ENCODE measurements at regions not wholly inside any gene's neighbourhood (a gene's known extent, or its start where the extent isn't known, plus 50 kb on each side); places are given as distances from the start of the nearest gene placed in this dataset.

- Histone ChIP-seq H3K27ac (ENCODE audit: low read depth, low read length) (no peak overlapping the region), H3K4me3 (ENCODE audit: low read depth in 1 of 2, low read length in 2 of 2) (no peak overlapping the region)
Observed at GRCh38 chr15:61681038-61681418, 379.2 kb downstream of the VPS13C start.

GRCh38 chr15:61680260-61681037 lies 379.8 kb downstream of the VPS13C start:
- no peaks in the 10 kb centered on the region for H3K27me3 ChIP-seq (ENCODE audit: control insufficient read depth in 1 of 2, insufficient read depth in 2 of 2, low read length in 2 of 2)
- no peaks in the 10 kb centered on the region for H3K4me1 ChIP-seq (ENCODE audit: insufficient read depth, low read length)
- no peaks in the 10 kb centered on the region for H3K36me3 ChIP-seq (ENCODE audit: insufficient read depth, low read length)
- H3K27ac ChIP-seq (ENCODE audit: low read depth, low read length): no peak overlapping the region
- H3K9ac ChIP-seq (ENCODE audit: low read length): no peak overlapping the region
- H3K4me3 ChIP-seq (ENCODE audit: low read depth in 1 of 2, low read length in 2 of 2): no peak overlapping the region
- no peaks in the 10 kb centered on the region for H3K9me3 ChIP-seq (ENCODE audit: low read length)

More at GRCh38 chr15:61681038-61681418, 379.2 kb downstream of the VPS13C start:
- H3K9me3 ChIP-seq (ENCODE audit: low read length): no peaks in the 10 kb centered on the region
- no peaks in the 10 kb centered on the region for H3K27me3 ChIP-seq (ENCODE audit: control insufficient read depth in 1 of 2, insufficient read depth in 2 of 2, low read length in 2 of 2)
- no peaks in the 10 kb centered on the region for H3K36me3 ChIP-seq (ENCODE audit: insufficient read depth, low read length)
- no peaks in the 10 kb centered on the region for H3K4me1 ChIP-seq (ENCODE audit: insufficient read depth, low read length)
- no peak overlapping the region for H3K9ac ChIP-seq (ENCODE audit: low read length)

- no peaks in the 10 kb centered on the region for H3K9me3 ChIP-seq (ENCODE audit: low read length)
- H3K4me1 ChIP-seq (ENCODE audit: insufficient read depth, low read length): no peaks in the 10 kb centered on the region
- no peak overlapping the region for H3K9ac ChIP-seq (ENCODE audit: low read length)
- H3K27me3 ChIP-seq (ENCODE audit: control insufficient read depth in 1 of 2, insufficient read depth in 2 of 2, low read length in 2 of 2): no peaks in the 10 kb centered on the region
- no peak overlapping the region for H3K27ac ChIP-seq (ENCODE audit: low read depth, low read length)
- H3K36me3 ChIP-seq (ENCODE audit: insufficient read depth, low read length): no peaks in the 10 kb centered on the region
- no peak overlapping the region for H3K4me3 ChIP-seq (ENCODE audit: low read depth in 1 of 2, low read length in 2 of 2)
Observed at GRCh38 chr15:61671736-61672135, 388.5 kb downstream of the VPS13C start.

- Histone ChIP-seq H3K9me3 (ENCODE audit: low read length) (no peaks in the 10 kb centered on the region), H3K36me3 (ENCODE audit: insufficient read depth, low read length) (no peaks in the 10 kb centered on the region), H3K27ac (ENCODE audit: low read depth, low read length) (no peak overlapping the region)
Observed at GRCh38 chr15:61668444-61668843, 391.8 kb downstream of the VPS13C start.

GRCh38 chr15:61661791-61662190 lies 398.5 kb downstream of the VPS13C start:
- Histone ChIP-seq H3K4me1 (ENCODE audit: insufficient read depth, low read length) (no peaks in the 10 kb centered on the region), H3K4me3 (ENCODE audit: low read depth in 1 of 2, low read length in 2 of 2) (no peak overlapping the region), H3K27ac (ENCODE audit: low read depth, low read length) (no peak overlapping the region)

More at GRCh38 chr15:61668444-61668843, 391.8 kb downstream of the VPS13C start:
- H3K9ac ChIP-seq (ENCODE audit: low read length): no peak overlapping the region
- H3K4me1 ChIP-seq (ENCODE audit: insufficient read depth, low read length): no peaks in the 10 kb centered on the region
- no peak overlapping the region for H3K4me3 ChIP-seq (ENCODE audit: low read depth in 1 of 2, low read length in 2 of 2)
- H3K27me3 ChIP-seq (ENCODE audit: control insufficient read depth in 1 of 2, insufficient read depth in 2 of 2, low read length in 2 of 2): no peaks in the 10 kb centered on the region

GRCh38 chr15:61660579-61660978 lies 399.7 kb downstream of the VPS13C start:
- no peaks in the 10 kb centered on the region for H3K9me3 ChIP-seq (ENCODE audit: low read length)
- no peak overlapping the region for H3K9ac ChIP-seq (ENCODE audit: low read length)
- H3K27me3 ChIP-seq (ENCODE audit: control insufficient read depth in 1 of 2, insufficient read depth in 2 of 2, low read length in 2 of 2): no peaks in the 10 kb centered on the region
- H3K4me1 ChIP-seq (ENCODE audit: insufficient read depth, low read length): no peaks in the 10 kb centered on the region
- H3K27ac ChIP-seq (ENCODE audit: low read depth, low read length): no peak overlapping the region
- H3K4me3 ChIP-seq (ENCODE audit: low read depth in 1 of 2, low read length in 2 of 2): no peak overlapping the region
- no peaks in the 10 kb centered on the region for H3K36me3 ChIP-seq (ENCODE audit: insufficient read depth, low read length)

More at GRCh38 chr15:61661791-61662190, 398.5 kb downstream of the VPS13C start:
- Histone ChIP-seq H3K27me3 (ENCODE audit: control insufficient read depth in 1 of 2, insufficient read depth in 2 of 2, low read length in 2 of 2) (no peaks in the 10 kb centered on the region), H3K9ac (ENCODE audit: low read length) (no peak overlapping the region), H3K9me3 (ENCODE audit: low read length) (no peaks in the 10 kb centered on the region), H3K36me3 (ENCODE audit: insufficient read depth, low read length) (no peaks in the 10 kb centered on the region)

GRCh38 chr15:61659566-61660190 lies 400.6 kb downstream of the VPS13C start:
- Histone ChIP-seq H3K9me3 (ENCODE audit: low read length) (no peaks in the 10 kb centered on the region), H3K4me3 (ENCODE audit: low read depth in 1 of 2, low read length in 2 of 2) (no peak overlapping the region), H3K36me3 (ENCODE audit: insufficient read depth, low read length) (no peaks in the 10 kb centered on the region), H3K9ac (ENCODE audit: low read length) (no peak overlapping the region), H3K27me3 (ENCODE audit: control insufficient read depth in 1 of 2, insufficient read depth in 2 of 2, low read length in 2 of 2) (no peaks in the 10 kb centered on the region), H3K4me1 (ENCODE audit: insufficient read depth, low read length) (no peaks in the 10 kb centered on the region), H3K27ac (ENCODE audit: low read depth, low read length) (no peak overlapping the region)

GRCh38 chr15:61657461-61657860 lies 402.8 kb downstream of the VPS13C start:
- H3K9ac ChIP-seq (ENCODE audit: low read length): no peak overlapping the region
- H3K4me3 ChIP-seq (ENCODE audit: low read depth in 1 of 2, low read length in 2 of 2): no peak overlapping the region
- no peak overlapping the region for H3K27ac ChIP-seq (ENCODE audit: low read depth, low read length)
- H3K27me3 ChIP-seq (ENCODE audit: control insufficient read depth in 1 of 2, insufficient read depth in 2 of 2, low read length in 2 of 2): no peaks in the 10 kb centered on the region
- no peaks in the 10 kb centered on the region for H3K9me3 ChIP-seq (ENCODE audit: low read length)
- no peaks in the 10 kb centered on the region for H3K36me3 ChIP-seq (ENCODE audit: insufficient read depth, low read length)
- H3K4me1 ChIP-seq (ENCODE audit: insufficient read depth, low read length): no peaks in the 10 kb centered on the region

- H3K27ac ChIP-seq (ENCODE audit: low read depth, low read length): no peak overlapping the region
- no peak overlapping the region for H3K9ac ChIP-seq (ENCODE audit: low read length)
- H3K4me3 ChIP-seq (ENCODE audit: low read depth in 1 of 2, low read length in 2 of 2): no peak overlapping the region
Observed at GRCh38 chr15:61656391-61656790, 403.9 kb downstream of the VPS13C start.

GRCh38 chr15:61655881-61656280 lies 404.4 kb downstream of the VPS13C start:
- no peaks in the 10 kb centered on the region for H3K36me3 ChIP-seq (ENCODE audit: insufficient read depth, low read length)
- no peak overlapping the region for H3K9ac ChIP-seq (ENCODE audit: low read length)
- H3K4me1 ChIP-seq (ENCODE audit: insufficient read depth, low read length): no peaks in the 10 kb centered on the region
- H3K27me3 ChIP-seq (ENCODE audit: control insufficient read depth in 1 of 2, insufficient read depth in 2 of 2, low read length in 2 of 2): no peaks in the 10 kb centered on the region
- no peak overlapping the region for H3K4me3 ChIP-seq (ENCODE audit: low read depth in 1 of 2, low read length in 2 of 2)
- no peak overlapping the region for H3K27ac ChIP-seq (ENCODE audit: low read depth, low read length)
- no peaks in the 10 kb centered on the region for H3K9me3 ChIP-seq (ENCODE audit: low read length)

More at GRCh38 chr15:61656391-61656790, 403.9 kb downstream of the VPS13C start:
- Histone ChIP-seq H3K27me3 (ENCODE audit: control insufficient read depth in 1 of 2, insufficient read depth in 2 of 2, low read length in 2 of 2) (no peaks in the 10 kb centered on the region), H3K36me3 (ENCODE audit: insufficient read depth, low read length) (no peaks in the 10 kb centered on the region), H3K4me1 (ENCODE audit: insufficient read depth, low read length) (no peaks in the 10 kb centered on the region), H3K9me3 (ENCODE audit: low read length) (no peaks in the 10 kb centered on the region)

GRCh38 chr15:61654918-61655317 lies 405.3 kb downstream of the VPS13C start:
- Histone ChIP-seq H3K9me3 (ENCODE audit: low read length) (no peaks in the 10 kb centered on the region), H3K4me3 (ENCODE audit: low read depth in 1 of 2, low read length in 2 of 2) (no peak overlapping the region), H3K27me3 (ENCODE audit: control insufficient read depth in 1 of 2, insufficient read depth in 2 of 2, low read length in 2 of 2) (no peaks in the 10 kb centered on the region), H3K27ac (ENCODE audit: low read depth, low read length) (no peak overlapping the region), H3K36me3 (ENCODE audit: insufficient read depth, low read length) (no peaks in the 10 kb centered on the region), H3K9ac (ENCODE audit: low read length) (no peak overlapping the region), H3K4me1 (ENCODE audit: insufficient read depth, low read length) (no peaks in the 10 kb centered on the region)

All from muscle layer of colon (tissue), 2 donors.